A673 (cell line): ENCODE measurements at regions not wholly inside any gene's neighbourhood (a gene's known extent, or its start where the extent isn't known, plus 50 kb on each side); places are given as distances from the start of the nearest gene placed in this dataset.

Experiments used
- BruUV-seq: library from RNA; stranded (reverse); fragments of 400-500 nt; replicated peaks from 2 replicates; lab custom pipeline; 2021; lab: Mats Ljungman, UMichigan
- CTCF ChIA-PET: fragments of 300-600 bp; sonication (Branson Sonifier 250); formaldehyde crosslinking; loops from one replicate; lab custom pipeline; 2022; ENCODE audit warnings: antibody characterized with exemption; lab: Charles Lee
- POLR2A ChIA-PET: fragments of 300-600 bp; sonication (Branson Sonifier 250); formaldehyde crosslinking; loops from one replicate; lab custom pipeline; 2022; ENCODE audit warnings: antibody characterized with exemption; ENCODE audit not compliant: low non-redundant PET; lab: Charles Lee
- DNase-seq: peaks from one replicate; pipeline ENCODE4 v3.0.0-alpha.2; 2015; ENCODE audit warnings: low spot score
- H3K27ac ChIP-seq: fragments of 200-600 bp; sonication (generic); 2 replicates; pipeline ENCODE4 v1.5.1; 2016; ENCODE audit warnings: mixed run types, low read depth, mild to moderate bottlenecking, mixed read lengths, antibody characterized with exemption, low read length; ENCODE audit not compliant: poor library complexity, severe bottlenecking
- H3K27me3 ChIP-seq: fragments of 200-600 bp; sonication (generic); replicated peaks from 2 replicates; pipeline ENCODE4 v1.6.1; 2017; ENCODE audit warnings: mixed run types, low read depth, mild to moderate bottlenecking, mixed read lengths, antibody characterized with exemption, low read length; ENCODE audit not compliant: insufficient read depth, poor library complexity
- H3K36me3 ChIP-seq: fragments of 200-600 bp; sonication (generic); 2 replicates; pipeline ENCODE4 v1.6.1; 2016; ENCODE audit warnings: mixed run types, mild to moderate bottlenecking, mixed read lengths, antibody characterized with exemption, low read length; ENCODE audit not compliant: insufficient read depth, poor library complexity, severe bottlenecking
- H3K4me1 ChIP-seq: fragments of 200-600 bp; sonication (generic); 2 replicates; pipeline ENCODE4 v1.6.1; 2017; ENCODE audit warnings: mixed run types, mild to moderate bottlenecking, mixed read lengths, antibody characterized with exemption, low read length; ENCODE audit not compliant: insufficient read depth, poor library complexity, severe bottlenecking
- H3K4me3 ChIP-seq: fragments of 200-600 bp; sonication (generic); 2 replicates; pipeline ENCODE4 v1.5.1; 2016; ENCODE audit warnings: low read depth, mixed run types, mild to moderate bottlenecking, mixed read lengths, low read length; ENCODE audit not compliant: poor library complexity, severe bottlenecking
- H3K9me3 ChIP-seq: fragments of 200-600 bp; sonication (generic); 2 replicates; pipeline ENCODE4 v1.6.1; 2016; ENCODE audit warnings: mixed run types, low read depth, mild to moderate bottlenecking, mixed read lengths, antibody characterized with exemption, low read length; ENCODE audit not compliant: poor library complexity, severe bottlenecking
- CTCF ChIP-seq: fragments of 300-800, 200-600 bp; sonication (generic); conservative IDR thresholded peaks from 2 replicates; pipeline ENCODE4 v1.5.1; 2017; ENCODE audit warnings: low read depth, mild to moderate bottlenecking, antibody characterized with exemption, low read length, moderate library complexity, mixed read lengths
- EZH2 ChIP-seq: fragments of 200-600 bp; sonication (generic); IDR thresholded peaks from 2 replicates; pipeline ENCODE4 v1.6.1; 2017; ENCODE audit warnings: borderline replicate concordance, low read depth, mild to moderate bottlenecking, mixed read lengths, antibody characterized with exemption, low read length; ENCODE audit not compliant: poor library complexity, severe bottlenecking
- intact Hi-C: fragments of 100-400 bp; cut with micrococcal nuclease; formaldehyde crosslinking; loops from one replicate; pipeline ENCODE4 v1.10.0; 2022; ENCODE audit not compliant: unreplicated experiment

- no peak overlapping the region for H3K27ac ChIP-seq
- ChIA-PET CTCF (no interaction called here), POLR2A (no interaction called here)
- H3K27me3 ChIP-seq = no peaks in the 10 kb centered on the region
- intact Hi-C loops = no loop called here
- no peak for DNase-seq
- no peaks in the 10 kb centered on the region for H3K4me1 ChIP-seq
- BruUV-seq = no TSS peak
- H3K36me3 ChIP-seq = no peaks in the 10 kb centered on the region
- H3K4me3 ChIP-seq = no peak overlapping the region
- peaks cover 30% of the 10 kb centered on the region for H3K9me3 ChIP-seq
- no peak for TF ChIP-seq EZH2
- TF ChIP-seq CTCF = no peak
Observed at GRCh38 chr5:2895876-2896275, 144.4 kb upstream of the IRX2 start.

DNA sequence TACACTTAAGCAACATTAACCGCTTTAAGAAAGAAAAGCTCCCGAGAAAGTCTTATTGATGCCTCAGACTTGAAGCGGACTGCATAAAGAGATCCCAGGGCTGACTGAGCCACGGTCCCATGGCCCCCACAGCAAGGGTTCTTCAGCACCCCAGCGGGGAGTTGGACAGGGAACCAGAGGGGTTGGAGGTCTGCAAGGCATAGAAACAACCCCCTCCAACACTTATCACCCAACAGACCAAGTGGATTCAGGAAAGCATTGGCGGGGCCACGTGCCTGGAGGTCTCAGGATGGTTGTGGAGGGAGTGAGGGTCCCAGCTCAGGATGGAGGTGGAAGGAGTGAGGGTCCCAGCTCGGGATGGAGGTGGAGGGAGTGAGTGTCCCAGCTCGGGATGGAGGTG, 143.7 kb upstream of the IRX2 start:
- Histone ChIP-seq H3K4me1 (no peaks in the 10 kb centered on the region), H3K36me3 (no peaks in the 10 kb centered on the region), H3K27me3 (no peaks in the 10 kb centered on the region), H3K27ac (no peak overlapping the region), H3K9me3 (peaks cover 32% of the 10 kb centered on the region), H3K4me3 (no peak overlapping the region)
- ChIA-PET POLR2A (no interaction called here), CTCF (no interaction called here)
- intact Hi-C loops = no loop called here
- DNase-seq = no peak
- no TSS peak for BruUV-seq
- TF ChIP-seq CTCF (no peak), EZH2 (no peak)

DNA sequence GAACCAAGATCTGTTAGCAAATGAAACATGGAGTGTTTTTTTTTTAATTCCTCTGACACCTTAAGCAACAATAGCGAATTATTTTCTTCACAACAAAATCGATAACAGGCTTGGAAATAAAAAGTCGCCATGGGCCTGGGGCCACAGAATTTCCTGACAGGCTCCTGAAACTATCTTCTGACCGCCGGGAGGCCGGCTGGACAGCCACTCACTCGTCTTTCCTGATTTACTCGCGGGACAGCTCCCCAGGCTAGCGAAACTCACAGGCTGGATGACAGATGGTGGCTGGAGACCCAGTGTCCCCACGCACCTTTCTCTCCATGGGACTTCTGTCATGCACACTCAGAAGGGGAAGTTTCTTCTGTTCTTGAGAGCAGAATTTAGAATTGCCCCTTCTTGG, 143.3 kb upstream of the IRX2 start:
- BruUV-seq = no TSS peak
- no peaks in the 10 kb centered on the region for H3K36me3 ChIP-seq
- H3K27ac ChIP-seq = no peak overlapping the region
- POLR2A ChIA-PET = no interaction called here
- peaks cover 37% of the 10 kb centered on the region for H3K9me3 ChIP-seq
- TF ChIP-seq EZH2 = no peak
- TF ChIP-seq CTCF = no peak
- no peaks in the 10 kb centered on the region for H3K27me3 ChIP-seq
- no peaks in the 10 kb centered on the region for H3K4me1 ChIP-seq
- intact Hi-C loops = no loop called here
- H3K4me3 ChIP-seq = no peak overlapping the region
- DNase-seq = no peak
- CTCF ChIA-PET = no interaction called here
